T-helper 2 cell treated with Interferon-gamma antibody and Interleukin-4, amounts not matched to agents 5 μg/mL and 100 μg/mL, for 36 hours (primary cell): ENCODE measurements at regions not wholly inside any gene's neighbourhood (a gene's known extent, or its start where the extent isn't known, plus 50 kb on each side); places are given as distances from the start of the nearest gene placed in this dataset.

Experiments used
- DNase-seq: peaks from one replicate; pipeline ENCODE4 v3.0.0; 2021; ENCODE audit warnings: low spot score
- H3K27ac Mint-ChIP-seq: one replicate; pipeline ENCODE4 v1.8.0; 2021; ENCODE audit warnings: mild to moderate bottlenecking, mixed read lengths
- H3K27me3 Mint-ChIP-seq: one replicate; pipeline ENCODE4 v1.8.0; 2021; ENCODE audit warnings: low read depth, mixed read lengths
- H3K36me3 Mint-ChIP-seq: one replicate; pipeline ENCODE4 v1.8.0; 2021; ENCODE audit warnings: low read depth, mixed read lengths
- H3K4me1 Mint-ChIP-seq: one replicate; pipeline ENCODE4 v1.8.0; 2021; ENCODE audit warnings: low read depth, mixed read lengths
- H3K4me3 Mint-ChIP-seq: one replicate; pipeline ENCODE4 v1.8.0; 2022; ENCODE audit warnings: mild to moderate bottlenecking, moderate library complexity, mixed read lengths
- H3K9me3 Mint-ChIP-seq: one replicate; pipeline ENCODE4 v1.8.0; 2021; ENCODE audit warnings: mixed read lengths

GRCh38 chr20:4507288-4507719, 179.0 kb upstream of the PRNP start:
- Mint-ChIP-seq H3K36me3 (no peaks in the 10 kb centered on the region), H3K4me1 (no peaks in the 10 kb centered on the region), H3K27ac (no peak overlapping the region), H3K4me3 (no peak overlapping the region), H3K9me3 (peaks cover 5% of the 10 kb centered on the region), H3K27me3 (peaks cover 4% of the 10 kb centered on the region)
- no peak for DNase-seq

- H3K9me3 Mint-ChIP-seq, result peaks cover under 1% of the 10 kb centered on the region
- no peaks in the 10 kb centered on the region for H3K4me1 Mint-ChIP-seq
- no peak for DNase-seq
- peaks cover 2% of the 10 kb centered on the region for H3K27me3 Mint-ChIP-seq
- H3K36me3 Mint-ChIP-seq, result no peaks in the 10 kb centered on the region
- H3K27ac Mint-ChIP-seq, result no peak overlapping the region
- no peak overlapping the region for H3K4me3 Mint-ChIP-seq
Measured at GRCh38 chr20:4504814-4505213, 181.4 kb upstream of the PRNP start.

- Mint-ChIP-seq H3K4me1 (no peaks in the 10 kb centered on the region), H3K4me3 (no peak overlapping the region), H3K27me3 (peaks cover 8% of the 10 kb centered on the region), H3K27ac (no peak overlapping the region), H3K9me3 (no peaks in the 10 kb centered on the region), H3K36me3 (no peaks in the 10 kb centered on the region)
- DNase-seq, result no peak
Measured at GRCh38 chr20:4502756-4503155, 183.5 kb upstream of the PRNP start.

GRCh38 chr20:4493386-4493785, 192.9 kb upstream of the PRNP start:
- Mint-ChIP-seq H3K4me3 (no peak overlapping the region), H3K4me1 (no peaks in the 10 kb centered on the region), H3K36me3 (no peaks in the 10 kb centered on the region), H3K27ac (no peak overlapping the region), H3K9me3 (no peaks in the 10 kb centered on the region), H3K27me3 (peaks cover 9% of the 10 kb centered on the region)
- DNase-seq, result no peak

GRCh38 chr20:4491643-4492042, 194.6 kb upstream of the PRNP start:
- H3K27ac Mint-ChIP-seq, result no peak overlapping the region
- no peaks in the 10 kb centered on the region for H3K36me3 Mint-ChIP-seq
- DNase-seq, result no peak
- no peaks in the 10 kb centered on the region for H3K4me1 Mint-ChIP-seq
- H3K9me3 Mint-ChIP-seq, result no peaks in the 10 kb centered on the region
- H3K27me3 Mint-ChIP-seq, result peaks cover 14% of the 10 kb centered on the region
- H3K4me3 Mint-ChIP-seq, result no peak overlapping the region

GRCh38 chr20:4490606-4491280, 195.5 kb upstream of the PRNP start:
- no peaks in the 10 kb centered on the region for H3K4me1 Mint-ChIP-seq
- no peak overlapping the region for H3K4me3 Mint-ChIP-seq
- H3K27me3 Mint-ChIP-seq, result peaks cover 14% of the 10 kb centered on the region
- no peaks in the 10 kb centered on the region for H3K36me3 Mint-ChIP-seq
- no peaks in the 10 kb centered on the region for H3K9me3 Mint-ChIP-seq
- H3K27ac Mint-ChIP-seq, result no peak overlapping the region
- DNase-seq, result no peak

- Mint-ChIP-seq H3K9me3 (no peaks in the 10 kb centered on the region), H3K27me3 (peaks cover 14% of the 10 kb centered on the region)
Measured at GRCh38 chr20:4490045-4490444, 196.2 kb upstream of the PRNP start.

GRCh38 chr20:4488407-4489339, 197.6 kb upstream of the PRNP start:
- Mint-ChIP-seq H3K4me1 (no peaks in the 10 kb centered on the region), H3K9me3 (no peaks in the 10 kb centered on the region), H3K4me3 (no peak overlapping the region), H3K27me3 (peaks cover 19% of the 10 kb centered on the region), H3K27ac (no peak overlapping the region), H3K36me3 (no peaks in the 10 kb centered on the region)
- no peak for DNase-seq

More at GRCh38 chr20:4490045-4490444, 196.2 kb upstream of the PRNP start:
- H3K4me1 Mint-ChIP-seq, result no peaks in the 10 kb centered on the region
- H3K36me3 Mint-ChIP-seq, result no peaks in the 10 kb centered on the region
- DNase-seq, result no peak
- no peak overlapping the region for H3K27ac Mint-ChIP-seq
- no peak overlapping the region for H3K4me3 Mint-ChIP-seq

- no peaks in the 10 kb centered on the region for H3K36me3 Mint-ChIP-seq
- H3K9me3 Mint-ChIP-seq, result no peaks in the 10 kb centered on the region
Measured at GRCh38 chr20:4484379-4484997, 201.8 kb upstream of the PRNP start.

GRCh38 chr20:4483961-4484360, 202.3 kb upstream of the PRNP start:
- DNase-seq, result no peak
- H3K4me1 Mint-ChIP-seq, result no peaks in the 10 kb centered on the region
- H3K27ac Mint-ChIP-seq, result no peak overlapping the region
- no peak overlapping the region for H3K4me3 Mint-ChIP-seq
- H3K9me3 Mint-ChIP-seq, result no peaks in the 10 kb centered on the region
- H3K27me3 Mint-ChIP-seq, result peaks cover 29% of the 10 kb centered on the region
- no peaks in the 10 kb centered on the region for H3K36me3 Mint-ChIP-seq

More at GRCh38 chr20:4484379-4484997, 201.8 kb upstream of the PRNP start:
- H3K4me1 Mint-ChIP-seq, result no peaks in the 10 kb centered on the region
- H3K4me3 Mint-ChIP-seq, result no peak overlapping the region
- peaks cover 29% of the 10 kb centered on the region for H3K27me3 Mint-ChIP-seq
- no peak overlapping the region for H3K27ac Mint-ChIP-seq
- DNase-seq, result no peak

- Mint-ChIP-seq H3K27ac (no peak overlapping the region), H3K9me3 (no peaks in the 10 kb centered on the region), H3K27me3 (peaks cover 29% of the 10 kb centered on the region), H3K36me3 (no peaks in the 10 kb centered on the region), H3K4me1 (no peaks in the 10 kb centered on the region), H3K4me3 (no peak overlapping the region)
- DNase-seq, result no peak
Measured at GRCh38 chr20:4483486-4483885, 202.8 kb upstream of the PRNP start.

GRCh38 chr20:4480104-4480503, 206.2 kb upstream of the PRNP start:
- DNase-seq, result no peak
- Mint-ChIP-seq H3K36me3 (no peaks in the 10 kb centered on the region), H3K4me3 (no peak overlapping the region), H3K4me1 (no peaks in the 10 kb centered on the region), H3K27me3 (peaks cover 33% of the 10 kb centered on the region), H3K27ac (no peak overlapping the region), H3K9me3 (no peaks in the 10 kb centered on the region)

- DNase-seq, result no peak
- Mint-ChIP-seq H3K27ac (no peak overlapping the region), H3K9me3 (no peaks in the 10 kb centered on the region)
Measured at GRCh38 chr20:4476903-4477500, 209.3 kb upstream of the PRNP start.

GRCh38 chr20:4472906-4473305, 213.3 kb upstream of the PRNP start:
- Mint-ChIP-seq H3K4me1 (no peaks in the 10 kb centered on the region), H3K36me3 (no peaks in the 10 kb centered on the region), H3K27me3 (peaks cover 14% of the 10 kb centered on the region), H3K27ac (no peak overlapping the region), H3K4me3 (no peak overlapping the region), H3K9me3 (no peaks in the 10 kb centered on the region)
- no peak for DNase-seq

More at GRCh38 chr20:4476903-4477500, 209.3 kb upstream of the PRNP start:
- Mint-ChIP-seq H3K4me1 (no peaks in the 10 kb centered on the region), H3K4me3 (no peak overlapping the region), H3K36me3 (no peaks in the 10 kb centered on the region), H3K27me3 (peaks cover 28% of the 10 kb centered on the region)
